Neural cell (in vitro differentiated cells): ENCODE measurements at regions not wholly inside any gene's neighbourhood (a gene's known extent, or its start where the extent isn't known, plus 50 kb on each side); places are given as distances from the start of the nearest gene placed in this dataset.

ENCODE experiments used
- H2AFZ ChIP-seq: fragments of 200-600, 300-800 bp; sonication (generic), shearing (Covaris generic); 2 replicates; pipeline ENCODE4 v1.6.0; 2014; ENCODE audit warnings: low read depth, mild to moderate bottlenecking, antibody characterized with exemption, low read length, moderate library complexity
- H3F3A ChIP-seq: fragments of 200-600 bp; shearing (Covaris generic); 2 replicates; pipeline ENCODE4 v1.6.1; 2016; ENCODE audit warnings: mild to moderate bottlenecking, moderate library complexity, mixed read lengths, antibody characterized with exemption, low read length; ENCODE audit not compliant: insufficient read depth, poor library complexity, severe bottlenecking
- H3K27ac ChIP-seq: fragments of 200-600, 300-800 bp; sonication (generic), shearing (Covaris generic); 2 replicates; pipeline ENCODE4 v1.5.1; 2014; ENCODE audit warnings: mild to moderate bottlenecking, low read length, moderate library complexity
- H3K27me3 ChIP-seq: fragments of 300-800, 200-600 bp; sonication (generic), shearing (Covaris generic); 2 replicates; pipeline ENCODE4 v1.6.0; 2014; ENCODE audit warnings: mild to moderate bottlenecking, low read depth, low read length, moderate library complexity; ENCODE audit not compliant: insufficient read depth
- H3K36me3 ChIP-seq: fragments of 300-800, 200-600 bp; sonication (generic), shearing (Covaris generic); 2 replicates; pipeline ENCODE4 v1.5.1; 2014; ENCODE audit warnings: mild to moderate bottlenecking, antibody characterized with exemption, low read length, moderate library complexity; ENCODE audit not compliant: insufficient read depth
- H3K4me2 ChIP-seq: fragments of 300-800, 200-600 bp; sonication (generic), shearing (Covaris generic); 2 replicates; pipeline ENCODE4 v1.6.0; 2014; ENCODE audit warnings: mild to moderate bottlenecking, low read length
- H3K4me3 ChIP-seq: fragments of 300-800, 200-600 bp; sonication (generic), shearing (Covaris generic); 2 replicates; pipeline ENCODE4 v1.5.1; 2014; ENCODE audit warnings: mild to moderate bottlenecking, low read length, moderate library complexity
- H3K79me2 ChIP-seq: fragments of 200-600 bp; shearing (Covaris generic); replicated peaks from 2 replicates; pipeline ENCODE4 v1.6.0; 2014; ENCODE audit warnings: mild to moderate bottlenecking, low read length, moderate library complexity; ENCODE audit not compliant: insufficient read depth
- H3K9ac ChIP-seq: fragments of 300-800, 200-600 bp; sonication (generic), shearing (Covaris generic); 2 replicates; pipeline ENCODE4 v1.6.1; 2016; ENCODE audit warnings: mild to moderate bottlenecking, low read length, mixed read lengths
- H3K9me2 ChIP-seq: fragments of 200-600 bp; shearing (Covaris generic); 2 replicates; pipeline ENCODE4 v1.6.1; 2016; ENCODE audit warnings: mild to moderate bottlenecking, low read length, mixed read lengths; ENCODE audit not compliant: insufficient read depth
- H3K9me3 ChIP-seq: fragments of 200-600, 300-800 bp; sonication (generic), shearing (Covaris generic); 2 replicates; pipeline ENCODE4 v1.6.1; 2016; ENCODE audit warnings: mild to moderate bottlenecking, mixed run types, low read length, moderate library complexity, mixed read lengths
- H4K20me1 ChIP-seq: fragments of 200-600 bp; shearing (Covaris generic); 2 replicates; pipeline ENCODE4 v1.6.1; 2016; ENCODE audit warnings: mild to moderate bottlenecking, mixed run types; ENCODE audit not compliant: insufficient read depth
- CTCF ChIP-seq: fragments of 450-650 bp; IDR thresholded peaks from 2 replicates; pipeline ENCODE4 v1.5.1; 2014; ENCODE audit warnings: antibody characterized with exemption, mild to moderate bottlenecking, moderate library complexity; ENCODE audit not compliant: poor library complexity, severe bottlenecking
- EP300 ChIP-seq: fragments of 450-650 bp; conservative IDR thresholded peaks from 2 replicates; pipeline ENCODE4 v1.6.1; 2014; ENCODE audit warnings: antibody characterized with exemption, mild to moderate bottlenecking, moderate library complexity; ENCODE audit not compliant: poor library complexity, severe bottlenecking
- EZH2 ChIP-seq: fragments of 200-600, 300-800 bp; shearing (Covaris generic), sonication (generic); IDR thresholded peaks from 2 replicates; pipeline ENCODE4 v1.6.1; 2014; ENCODE audit warnings: antibody characterized with exemption, low read length, borderline replicate concordance, mild to moderate bottlenecking; ENCODE audit not compliant: insufficient read depth, poor library complexity, severe bottlenecking
- MXI1 ChIP-seq: fragments of 450-650 bp; conservative IDR thresholded peaks from 2 replicates; pipeline ENCODE4 v1.6.1; 2014; ENCODE audit warnings: antibody characterized with exemption, mild to moderate bottlenecking; ENCODE audit not compliant: poor library complexity, severe bottlenecking
- POLR2AphosphoS5 ChIP-seq: IDR thresholded peaks from 2 replicates; pipeline ENCODE4 v1.6.1; 2012
- RAD21 ChIP-seq: fragments of 450-650 bp; conservative IDR thresholded peaks from 2 replicates; pipeline ENCODE4 v1.6.1; 2014; ENCODE audit warnings: antibody characterized with exemption, mild to moderate bottlenecking, moderate library complexity
- REST ChIP-seq: IDR thresholded peaks from 2 replicates; pipeline ENCODE4 v1.6.1; 2012; ENCODE audit warnings: borderline replicate concordance
- SMC3 ChIP-seq: fragments of 450-650 bp; conservative IDR thresholded peaks from 2 replicates; pipeline ENCODE4 v1.6.1; 2014; ENCODE audit warnings: antibody characterized with exemption, mild to moderate bottlenecking, moderate library complexity; ENCODE audit not compliant: poor library complexity
- TAF1 ChIP-seq: IDR thresholded peaks from 2 replicates; pipeline ENCODE4 v1.6.1; 2012; ENCODE audit warnings: low read depth

GRCh38 chr16:86866986-86867722, 288.8 kb downstream of the FOXL1 start:
- Histone ChIP-seq H3F3A (no peaks in the 10 kb centered on the region), H3K4me3 (no peak overlapping the region), H2AFZ (no peak overlapping the region), H3K27ac (no peak overlapping the region), H3K9ac (no peak overlapping the region), H3K36me3 (no peaks in the 10 kb centered on the region), H3K9me3 (no peaks in the 10 kb centered on the region), H3K79me2 (no peaks in the 10 kb centered on the region), H3K4me2 (no peak overlapping the region), H4K20me1 (no peaks in the 10 kb centered on the region), H3K27me3 (no peaks in the 10 kb centered on the region), H3K9me2 (no peaks in the 10 kb centered on the region)
- no peak for TF ChIP-seq EP300
- TF ChIP-seq MXI1 = no peak
- TF ChIP-seq POLR2AphosphoS5 = no peak
- no peak for TF ChIP-seq SMC3
- no peak for TF ChIP-seq EZH2
- no peak for TF ChIP-seq TAF1
- TF ChIP-seq CTCF = no peak
- TF ChIP-seq REST = no peak
- no peak for TF ChIP-seq RAD21

- no peak overlapping the region for H2AFZ ChIP-seq
These were observed 289.7 kb downstream of the FOXL1 start for GRCh38 chr16:86868070-86868469.

More at GRCh38 chr16:86868070-86868469, 289.7 kb downstream of the FOXL1 start:
- Histone ChIP-seq H3K27me3 (no peaks in the 10 kb centered on the region), H3K4me3 (no peak overlapping the region), H4K20me1 (no peaks in the 10 kb centered on the region), H3K9me2 (no peaks in the 10 kb centered on the region), H3F3A (no peaks in the 10 kb centered on the region), H3K4me2 (no peak overlapping the region), H3K36me3 (no peaks in the 10 kb centered on the region), H3K9ac (no peak overlapping the region), H3K27ac (no peak overlapping the region), H3K79me2 (no peaks in the 10 kb centered on the region), H3K9me3 (no peaks in the 10 kb centered on the region)
- TF ChIP-seq RAD21 = no peak
- no peak for TF ChIP-seq REST
- no peak for TF ChIP-seq CTCF
- no peak for TF ChIP-seq EZH2
- TF ChIP-seq TAF1 = no peak
- TF ChIP-seq POLR2AphosphoS5 = no peak
